AG20443 (cell line): ENCODE measurements at regions not wholly inside any gene's neighbourhood (a gene's known extent, or its start where the extent isn't known, plus 50 kb on each side); places are given as distances from the start of the nearest gene placed in this dataset.
"Not testable (repeated sequence)": the region's sequence is repeated elsewhere in the genome, so short reads cannot be mapped to it uniquely, and the experiment has no call there.

Experiments used
- DNase-seq: peaks from one replicate; pipeline ENCODE4 v3.0.0; 2012; ENCODE audit warnings: low spot score, mixed read lengths

DNA sequence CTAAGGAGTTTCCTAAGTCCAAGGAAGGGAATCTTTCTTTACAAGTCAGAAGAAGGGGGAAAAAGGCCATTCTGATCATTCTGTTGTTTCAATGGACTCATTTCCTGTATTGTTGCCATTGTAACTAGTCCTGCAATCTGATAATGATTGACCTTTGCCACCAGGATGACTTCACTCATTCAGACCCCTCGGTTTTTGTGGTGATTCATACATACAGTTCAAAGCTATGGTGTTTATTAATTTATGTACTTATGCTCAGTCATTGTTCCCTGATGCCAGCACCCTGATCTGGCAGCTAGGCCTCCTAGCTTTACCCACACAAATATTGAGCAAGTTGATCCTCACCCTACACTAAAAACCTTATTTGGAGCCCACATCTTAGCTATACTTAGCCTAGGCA, 57.6 kb upstream of the ZNF519 start:
- DNase-seq, result no peak

DNA sequence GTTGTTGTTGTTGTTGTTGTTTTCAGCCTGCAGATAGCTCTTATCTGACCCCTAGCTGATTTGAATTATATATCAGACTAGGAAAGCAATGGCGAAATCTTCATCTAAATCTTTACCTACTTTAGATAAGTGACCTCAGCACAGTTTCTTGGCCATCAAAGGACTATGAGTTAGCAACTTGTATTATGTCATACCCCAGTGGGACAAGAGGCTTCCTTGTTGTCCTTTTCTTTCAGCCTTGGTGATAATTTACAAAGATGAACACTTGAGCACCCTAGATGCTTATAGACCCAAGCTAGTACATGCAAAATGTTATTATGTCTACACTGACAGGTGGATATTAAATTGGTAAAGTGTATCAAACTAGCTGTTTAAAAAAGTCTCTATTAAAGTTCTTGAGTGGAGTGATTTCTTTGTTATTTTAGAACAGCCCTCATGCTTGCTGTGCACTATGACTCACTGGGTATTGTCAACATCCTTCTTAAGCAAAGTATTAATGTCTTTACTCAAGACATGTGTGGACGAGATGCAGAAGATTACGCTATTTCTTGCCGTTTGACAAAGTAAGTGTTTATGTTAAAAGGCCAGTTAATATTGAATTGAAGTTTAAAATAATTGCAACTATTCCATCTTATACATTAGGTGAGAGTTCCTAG, 56.6 kb upstream of the ZNF519 start:
- not testable (repeated sequence) for DNase-seq
